Immature natural killer cell (primary cell): ENCODE measurements at regions not wholly inside any gene's neighbourhood (a gene's known extent, or its start where the extent isn't known, plus 50 kb on each side); places are given as distances from the start of the nearest gene placed in this dataset.

Source experiments
- DNase-seq, 3 donors: peaks; one replicate each; pipeline ENCODE4 v3.0.0; 2022; ENCODE audit warnings: mixed read lengths in 1 of 3
- H3K27ac Mint-ChIP-seq, 6 donors: one replicate each; pipeline ENCODE4 v1.8.0; 2020; ENCODE audit warnings: mixed read lengths in 6 of 6, mild to moderate bottlenecking in 5 of 6, inconsistent platforms in 4 of 6, moderate library complexity in 3 of 6
- H3K27me3 Mint-ChIP-seq, 3 donors: one replicate each; pipeline ENCODE4 v1.8.0; 2020 to 2021; ENCODE audit warnings: low read depth in 3 of 3, mild to moderate bottlenecking in 3 of 3, mixed read lengths in 3 of 3, moderate library complexity in 3 of 3, inconsistent platforms in 1 of 3
- H3K36me3 Mint-ChIP-seq, 3 donors: one replicate each; pipeline ENCODE4 v1.8.0; 2020; ENCODE audit warnings: mixed read lengths in 3 of 3, inconsistent platforms in 2 of 3, mild to moderate bottlenecking in 2 of 3
- H3K4me1 Mint-ChIP-seq, 2 donors: one replicate each; pipeline ENCODE4 v1.8.0; 2020; ENCODE audit warnings: inconsistent platforms in 2 of 2, mild to moderate bottlenecking in 2 of 2, mixed read lengths in 2 of 2, moderate library complexity in 1 of 2
- H3K4me3 Mint-ChIP-seq, 5 donors: one replicate each; pipeline ENCODE4 v1.8.0; 2020; ENCODE audit warnings: mild to moderate bottlenecking in 5 of 5, mixed read lengths in 5 of 5, inconsistent platforms in 3 of 5, moderate library complexity in 3 of 5
- H3K9me3 Mint-ChIP-seq, 6 donors: one replicate each; pipeline ENCODE4 v1.8.0; 2020; ENCODE audit warnings: mild to moderate bottlenecking in 6 of 6, mixed read lengths in 6 of 6, inconsistent platforms in 4 of 6, moderate library complexity in 3 of 6

DNA sequence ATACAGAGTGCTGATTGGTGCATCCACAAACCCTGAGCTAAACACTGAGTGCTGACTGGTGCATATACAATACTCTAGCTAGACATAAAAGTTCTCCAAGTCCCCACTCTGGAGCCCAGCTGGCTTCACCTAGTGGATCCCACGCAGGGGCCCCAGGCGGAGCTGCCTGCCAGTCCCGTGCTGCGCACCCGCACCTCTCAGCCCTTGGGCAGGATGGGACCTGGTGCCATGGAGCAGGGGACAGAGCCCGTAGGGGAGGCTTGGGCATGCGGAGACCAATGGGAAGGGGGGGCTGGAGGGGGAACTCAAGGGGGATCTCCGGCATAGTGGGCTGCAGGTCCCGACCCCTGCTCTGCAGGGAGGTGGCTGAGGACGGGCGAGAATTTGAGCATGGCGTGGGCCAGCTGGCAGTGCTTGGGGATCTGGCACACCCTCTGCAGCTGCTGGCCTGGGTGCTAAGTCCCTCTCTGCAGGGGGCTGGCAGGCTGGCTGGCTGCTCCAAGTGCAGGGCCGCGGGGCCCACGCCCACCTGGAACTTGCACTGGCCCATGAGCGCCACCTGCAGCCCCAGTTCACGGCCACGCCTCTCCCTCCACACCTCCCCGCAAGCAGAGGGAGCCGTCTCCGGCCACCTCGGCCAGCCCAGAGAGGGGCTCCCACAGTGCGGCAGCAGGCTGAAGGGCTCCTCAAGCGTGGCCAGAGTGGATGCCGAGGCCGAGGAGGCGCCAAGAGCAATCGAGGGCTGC, 104.9 kb downstream of the NTMT2 start:
- peaks cover 0 to 2% (median 0%) of the 10 kb centered on the region in 3 donors for H3K27me3 Mint-ChIP-seq
- H3K9me3 Mint-ChIP-seq = peaks cover 0 to 4% (median 0%) of the 10 kb centered on the region in 6 donors
- H3K27ac Mint-ChIP-seq = no peak overlapping the region

DNA sequence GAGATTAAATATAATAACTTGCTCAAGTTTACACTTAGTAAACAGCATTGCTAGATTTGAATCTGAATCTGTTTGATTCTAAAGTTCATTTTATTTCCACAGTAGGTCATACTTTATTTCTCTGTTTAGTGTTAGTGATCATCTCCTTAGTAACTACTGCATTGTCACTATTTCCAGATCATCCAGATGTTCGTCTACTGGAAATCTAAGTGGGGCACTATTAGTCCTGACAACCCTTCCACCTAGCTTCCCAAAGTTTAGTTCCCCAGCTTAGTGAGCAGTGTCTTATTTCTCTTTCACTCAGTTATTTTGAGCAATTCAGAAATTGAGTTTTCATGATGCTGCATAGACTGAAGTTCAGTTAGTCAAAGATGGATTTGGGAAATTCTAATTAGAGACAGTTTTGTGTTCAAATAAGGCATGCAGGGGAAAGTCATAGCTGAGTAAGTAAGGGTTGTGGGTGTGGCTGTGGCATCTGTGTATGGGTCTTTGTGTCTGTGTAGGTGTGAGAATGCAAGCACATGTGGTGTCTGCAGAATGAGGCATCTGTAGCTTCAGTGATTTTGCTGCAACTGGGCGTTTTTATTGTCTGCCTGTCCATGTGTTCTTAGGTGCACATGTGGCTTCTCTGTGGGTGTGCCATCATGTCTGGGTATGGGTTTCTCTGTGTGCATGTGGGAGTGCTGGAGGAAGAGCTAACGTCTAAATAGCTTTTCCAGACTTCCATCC, 107.3 kb downstream of the NTMT2 start:
- no peak for DNase-seq
- no peaks in the 10 kb centered on the region for H3K36me3 Mint-ChIP-seq
- no peak overlapping the region for H3K27ac Mint-ChIP-seq
- peaks cover 0 to under 1% (median 0%) of the 10 kb centered on the region in 3 donors for H3K27me3 Mint-ChIP-seq
- H3K9me3 Mint-ChIP-seq = peaks cover 0 to 4% (median 0%) of the 10 kb centered on the region in 6 donors
- H3K4me3 Mint-ChIP-seq = no peak overlapping the region
- no peaks in the 10 kb centered on the region for H3K4me1 Mint-ChIP-seq

More for the DNA sequence above, 104.9 kb downstream of the NTMT2 start:
- Mint-ChIP-seq H3K4me1 (no peaks in the 10 kb centered on the region), H3K4me3 (no peak overlapping the region), H3K36me3 (no peaks in the 10 kb centered on the region)
- no peak for DNase-seq

DNA sequence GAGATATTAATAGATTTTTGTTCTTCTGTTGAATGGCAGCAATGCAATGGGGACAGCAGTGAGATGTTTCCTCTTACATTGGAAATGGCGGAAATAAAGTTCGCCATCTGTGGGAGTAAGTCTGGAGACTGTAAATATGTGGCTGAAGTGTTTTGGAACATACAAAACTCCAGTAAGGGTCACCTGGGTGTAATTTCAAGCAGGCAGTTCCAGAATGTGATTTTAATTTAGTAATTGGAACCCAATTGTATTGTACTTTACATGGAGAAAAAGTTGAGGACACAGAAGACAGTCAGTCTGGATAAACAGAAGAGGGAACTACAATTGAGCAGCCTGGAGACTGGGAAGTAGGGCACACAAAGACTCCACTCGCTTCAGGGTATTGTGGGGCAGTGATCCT, 108.6 kb downstream of the NTMT2 start:
- Mint-ChIP-seq H3K9me3 (peaks cover 0 to 4% (median 2%) of the 10 kb centered on the region in 6 donors), H3K27ac (no peak overlapping the region), H3K36me3 (no peaks in the 10 kb centered on the region), H3K4me3 (no peak overlapping the region), H3K27me3 (peaks cover 0 to 6% (median 0%) of the 10 kb centered on the region in 3 donors), H3K4me1 (no peaks in the 10 kb centered on the region)
- no peak for DNase-seq

DNA sequence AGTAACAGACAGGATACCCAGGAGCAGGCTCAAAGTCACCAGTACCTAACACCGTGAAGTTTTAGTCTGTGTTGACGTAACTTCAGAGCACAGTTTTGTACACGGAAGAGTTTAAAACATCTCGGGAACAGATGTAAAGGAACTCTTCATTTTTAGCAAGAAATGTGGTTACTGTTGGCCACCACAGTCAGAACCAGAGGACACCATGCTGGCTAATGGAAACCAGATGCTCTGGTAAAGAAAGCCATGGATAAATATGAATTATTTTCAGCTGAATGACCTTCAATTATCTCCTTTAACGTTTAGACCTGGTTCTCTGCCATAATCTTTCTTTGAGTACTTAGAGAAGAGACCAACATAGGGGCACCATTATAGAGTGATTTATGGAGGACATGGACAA, 115.9 kb downstream of the NTMT2 start:
- H3K27me3 Mint-ChIP-seq = peaks cover 0 to 6% (median 3%) of the 10 kb centered on the region in 3 donors
- no peak for DNase-seq
- no peak overlapping the region for H3K27ac Mint-ChIP-seq
- H3K4me3 Mint-ChIP-seq = no peak overlapping the region
- H3K9me3 Mint-ChIP-seq = peaks cover 0 to 6% (median 2%) of the 10 kb centered on the region in 6 donors
- H3K36me3 Mint-ChIP-seq = no peaks in the 10 kb centered on the region
- H3K4me1 Mint-ChIP-seq = no peaks in the 10 kb centered on the region

DNA sequence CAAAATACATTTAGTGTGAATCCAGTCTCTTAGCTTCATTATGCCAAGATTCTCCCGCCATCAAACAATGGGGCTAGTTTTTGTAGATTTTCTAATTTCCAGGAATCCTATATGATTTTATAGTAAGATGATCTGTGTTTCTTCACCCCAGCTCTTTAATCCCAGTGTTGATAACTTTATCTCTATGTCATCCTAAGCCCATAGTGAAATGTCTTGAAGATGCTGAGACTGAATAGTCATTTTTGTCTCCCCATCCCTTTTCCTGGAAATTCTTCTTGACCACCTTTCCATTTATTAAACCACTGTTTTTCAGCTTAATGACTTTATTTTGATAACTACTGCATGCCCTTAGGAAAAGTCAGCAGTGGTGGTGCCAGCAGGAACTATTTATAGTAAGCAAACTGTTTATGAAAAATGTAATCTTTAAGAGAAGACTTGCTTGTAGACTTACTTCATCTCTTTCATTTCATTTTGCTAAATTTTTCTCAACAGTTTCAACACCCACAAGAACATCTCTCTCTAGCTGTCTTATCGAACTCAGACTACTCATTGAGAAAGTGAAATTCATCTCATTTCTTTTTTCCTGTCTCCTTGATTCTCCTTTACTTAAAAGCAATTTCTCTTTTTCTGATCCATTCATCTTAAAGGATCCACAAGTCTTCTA, 116.6 kb downstream of the NTMT2 start:
- Mint-ChIP-seq H3K4me3 (no peak overlapping the region), H3K4me1 (no peaks in the 10 kb centered on the region), H3K36me3 (no peaks in the 10 kb centered on the region), H3K27ac (no peak overlapping the region), H3K27me3 (peaks cover 0 to 6% (median 3%) of the 10 kb centered on the region in 3 donors), H3K9me3 (peaks cover 0 to 6% (median 2%) of the 10 kb centered on the region in 6 donors)
- DNase-seq = no peak

DNA sequence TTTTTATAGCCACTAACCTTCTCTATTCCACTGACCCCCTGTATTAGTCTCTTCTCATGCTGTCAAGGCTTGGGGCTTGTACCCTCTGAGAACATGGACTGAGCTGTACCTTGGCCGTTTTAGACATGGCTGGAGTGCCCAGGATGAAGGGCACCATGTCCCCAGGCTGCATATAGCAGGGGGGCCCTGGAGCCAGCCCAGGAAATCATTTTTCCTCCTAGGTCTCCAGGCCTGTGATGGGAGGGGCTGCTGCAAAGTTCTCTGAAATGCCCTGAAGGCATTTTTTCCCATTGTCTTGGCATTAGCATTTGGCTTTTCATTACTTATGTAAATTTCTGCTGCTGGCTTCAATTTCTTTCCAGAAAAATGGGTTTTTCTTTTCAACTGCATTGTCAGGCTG, 119.5 kb downstream of the NTMT2 start:
- H3K4me3 Mint-ChIP-seq = no peak overlapping the region

DNA sequence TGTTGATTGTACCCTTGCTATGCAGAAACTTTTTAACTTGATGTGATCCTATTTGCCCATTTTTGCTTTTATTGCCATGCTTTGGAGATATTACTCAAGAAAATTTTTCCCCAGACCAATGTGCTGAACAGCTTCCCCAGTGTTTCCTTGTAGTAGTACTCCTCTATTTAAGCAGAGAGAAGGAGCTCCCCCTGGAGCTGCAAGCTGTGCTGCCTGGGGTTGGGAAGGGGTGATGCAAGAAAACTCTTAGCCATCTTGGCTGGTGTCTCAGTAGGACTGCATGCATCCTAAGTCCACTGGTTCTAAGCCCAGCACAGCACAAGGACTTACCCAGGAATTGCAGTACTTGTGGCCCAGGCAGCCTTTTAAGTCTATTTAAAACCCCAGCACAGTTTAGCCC, 121.6 kb downstream of the NTMT2 start:
- Mint-ChIP-seq H3K27me3 (peaks cover 0 to 5% (median 3%) of the 10 kb centered on the region in 3 donors), H3K4me1 (no peaks in the 10 kb centered on the region), H3K9me3 (peaks cover 0 to 3% (median 0%) of the 10 kb centered on the region in 6 donors), H3K27ac (no peak overlapping the region), H3K36me3 (no peaks in the 10 kb centered on the region), H3K4me3 (no peak overlapping the region)
- no peak for DNase-seq

More for the DNA sequence above, 119.5 kb downstream of the NTMT2 start:
- Mint-ChIP-seq H3K9me3 (peaks cover 0 to 8% (median 0%) of the 10 kb centered on the region in 6 donors), H3K27me3 (peaks cover 0 to 5% (median 5%) of the 10 kb centered on the region in 3 donors), H3K4me1 (no peaks in the 10 kb centered on the region), H3K27ac (no peak overlapping the region), H3K36me3 (no peaks in the 10 kb centered on the region)
- no peak for DNase-seq

DNA sequence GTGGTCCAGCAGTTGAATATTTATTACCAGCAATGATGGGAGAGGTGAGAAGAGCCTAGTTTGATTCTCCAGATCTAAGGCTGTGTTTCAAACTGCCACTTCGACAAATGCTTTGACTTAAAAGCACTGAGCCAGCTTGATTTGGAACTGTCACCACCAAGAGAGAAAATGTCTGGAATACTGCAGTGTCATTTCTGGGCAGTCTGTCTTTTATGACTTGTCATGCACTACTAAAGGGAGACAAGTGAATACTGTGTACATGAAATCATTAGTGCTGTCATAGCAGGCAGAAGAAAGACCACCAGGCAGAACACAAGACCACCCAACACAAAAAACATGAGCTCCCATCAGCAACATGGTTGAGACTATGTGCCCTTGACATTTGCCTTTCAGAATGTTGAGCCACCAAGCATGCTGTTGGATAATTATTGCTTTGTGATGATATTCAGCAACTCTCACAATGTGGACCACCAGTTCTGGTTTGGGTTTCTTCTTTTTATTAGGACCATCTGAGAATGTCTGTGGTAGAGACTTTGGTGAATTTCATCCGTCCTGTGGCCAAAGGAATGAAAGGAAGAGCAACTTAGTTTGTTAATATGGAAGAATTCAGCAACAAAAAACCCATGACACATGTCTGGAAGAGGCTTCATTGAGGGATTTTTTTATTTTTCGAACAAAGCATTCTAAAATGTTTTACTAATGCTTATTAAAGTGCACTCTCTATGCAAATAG, 125.8 kb downstream of the NTMT2 start:
- H3K36me3 Mint-ChIP-seq = no peaks in the 10 kb centered on the region
- no peak for DNase-seq
- no peaks in the 10 kb centered on the region for H3K4me1 Mint-ChIP-seq
- no peak overlapping the region for H3K27ac Mint-ChIP-seq
- H3K4me3 Mint-ChIP-seq = no peak overlapping the region
- H3K27me3 Mint-ChIP-seq = peaks cover 0 to 7% (median 3%) of the 10 kb centered on the region in 3 donors
- H3K9me3 Mint-ChIP-seq = peaks cover 0 to 1% (median 0%) of the 10 kb centered on the region in 6 donors

DNA sequence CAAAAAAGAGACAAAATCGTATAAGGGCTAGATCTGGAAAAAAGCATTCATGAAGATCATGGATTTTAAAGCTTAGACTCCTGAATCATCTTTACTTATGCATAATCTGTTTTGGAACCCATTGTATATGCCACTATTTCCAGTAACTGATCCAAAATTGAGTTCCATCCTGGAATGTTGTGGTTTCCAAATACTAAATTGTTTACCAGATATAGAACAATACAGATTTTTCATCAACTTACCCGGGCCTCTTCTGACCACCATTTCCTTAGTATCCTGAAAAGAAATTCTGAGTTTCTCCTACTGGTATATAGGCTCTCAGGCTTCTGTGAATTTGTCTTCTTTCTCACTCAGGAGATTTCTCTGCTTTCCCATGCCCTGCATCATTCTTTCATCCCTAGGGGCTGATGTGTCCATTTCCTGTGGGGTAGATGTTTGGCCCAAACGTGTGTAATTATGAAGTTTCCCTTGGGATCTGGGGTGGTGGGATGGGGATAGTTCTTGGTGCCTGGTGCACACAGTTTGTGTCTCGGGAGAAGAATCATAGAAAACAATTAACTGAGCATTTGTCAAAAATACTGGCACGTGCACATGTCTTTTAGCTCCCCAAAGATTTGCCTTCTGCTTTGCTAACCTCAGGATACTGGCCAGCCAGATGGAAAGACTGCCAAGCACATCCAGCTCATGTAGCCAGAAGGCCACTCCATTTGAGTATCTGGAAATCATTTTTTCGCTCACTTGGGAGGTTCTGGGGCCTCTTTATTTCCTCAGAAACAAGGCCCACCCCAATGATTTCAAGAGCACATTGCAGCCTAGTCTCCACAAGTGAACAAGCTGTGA, 127.8 kb downstream of the NTMT2 start:
- Mint-ChIP-seq H3K4me1 (no peaks in the 10 kb centered on the region), H3K9me3 (peaks cover 0 to 6% (median 0%) of the 10 kb centered on the region in 6 donors), H3K27ac (no peak overlapping the region), H3K4me3 (no peak overlapping the region), H3K36me3 (no peaks in the 10 kb centered on the region), H3K27me3 (peaks cover 0 to 7% (median 0%) of the 10 kb centered on the region in 3 donors)
- DNase-seq = no peak

DNA sequence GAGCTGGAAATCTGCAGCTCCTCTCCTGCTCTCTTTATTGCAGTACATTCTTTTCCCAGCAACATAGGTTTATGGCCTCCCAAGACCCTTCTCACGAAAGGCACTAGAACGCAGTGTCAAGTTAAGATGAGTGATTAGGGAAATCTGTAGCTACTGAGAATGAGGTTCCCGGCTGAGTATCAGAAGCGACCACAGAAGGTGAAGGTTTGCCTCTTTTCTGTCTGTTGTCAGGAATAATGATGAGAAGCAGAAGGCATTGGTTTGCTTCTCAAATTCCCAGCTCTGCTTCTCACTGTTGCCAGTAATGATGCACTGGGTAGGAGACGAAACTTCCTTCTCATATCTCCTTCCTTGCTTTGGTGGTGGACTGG, 128.4 kb downstream of the NTMT2 start:
- Mint-ChIP-seq H3K4me1 (no peaks in the 10 kb centered on the region), H3K9me3 (peaks cover 0 to 4% (median 0%) of the 10 kb centered on the region in 6 donors), H3K4me3 (no peak overlapping the region), H3K36me3 (no peaks in the 10 kb centered on the region), H3K27ac (no peak overlapping the region), H3K27me3 (peaks cover 0 to 6% (median 0%) of the 10 kb centered on the region in 3 donors)
- DNase-seq = no peak

DNA sequence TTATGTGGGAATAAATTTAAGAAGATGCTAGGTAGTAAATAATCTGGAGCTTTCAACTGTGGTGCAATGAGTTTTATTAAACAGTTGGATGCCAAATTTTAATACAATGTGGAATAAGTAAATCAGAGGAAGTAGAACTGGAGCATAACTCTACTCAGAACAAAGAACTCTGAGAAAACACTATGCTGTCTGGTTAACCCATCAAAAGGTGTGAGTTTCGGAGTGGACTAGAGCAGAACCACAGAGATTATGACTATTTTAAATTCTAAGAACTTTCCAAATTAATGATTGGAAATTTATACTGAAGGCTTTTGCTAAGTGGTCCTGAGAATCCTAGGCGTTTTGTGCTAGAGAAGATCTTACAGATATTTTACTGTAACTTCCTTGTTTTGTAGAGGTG, 132.2 kb downstream of the NTMT2 start:
- no peaks in the 10 kb centered on the region for H3K36me3 Mint-ChIP-seq
- H3K27me3 Mint-ChIP-seq = peaks cover 0 to 2% (median 0%) of the 10 kb centered on the region in 3 donors
- no peak overlapping the region for H3K4me3 Mint-ChIP-seq
- no peaks in the 10 kb centered on the region for H3K4me1 Mint-ChIP-seq
- DNase-seq = no peak
- no peak overlapping the region for H3K27ac Mint-ChIP-seq
- peaks cover 0 to 4% (median 0%) of the 10 kb centered on the region in 6 donors for H3K9me3 Mint-ChIP-seq

DNA sequence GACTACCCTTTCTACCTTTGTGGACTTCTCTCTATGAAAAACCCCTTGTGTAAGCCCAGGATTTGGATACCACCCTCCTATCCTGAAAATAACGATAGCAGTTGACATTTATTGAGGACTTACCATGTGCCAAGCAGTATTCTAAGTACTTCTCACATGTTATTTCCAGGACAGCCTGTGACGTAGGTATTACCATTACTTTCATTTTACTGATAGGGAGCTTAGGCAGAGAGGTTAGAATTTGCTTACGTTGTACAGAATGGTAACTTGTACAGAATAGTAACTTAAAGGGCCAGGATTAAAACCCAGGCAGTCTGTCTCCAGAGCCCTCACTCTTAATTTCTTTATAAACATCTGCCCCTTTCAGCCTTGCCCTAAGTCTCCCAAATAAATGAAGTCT, 138.3 kb downstream of the NTMT2 start:
- no peak overlapping the region for H3K27ac Mint-ChIP-seq
- no peak for DNase-seq
- no peaks in the 10 kb centered on the region for H3K4me1 Mint-ChIP-seq
- H3K4me3 Mint-ChIP-seq = no peak overlapping the region
- H3K36me3 Mint-ChIP-seq = no peaks in the 10 kb centered on the region
- peaks cover 0 to 2% (median 0%) of the 10 kb centered on the region in 6 donors for H3K9me3 Mint-ChIP-seq
- peaks cover 0 to 4% (median 0%) of the 10 kb centered on the region in 3 donors for H3K27me3 Mint-ChIP-seq

DNA sequence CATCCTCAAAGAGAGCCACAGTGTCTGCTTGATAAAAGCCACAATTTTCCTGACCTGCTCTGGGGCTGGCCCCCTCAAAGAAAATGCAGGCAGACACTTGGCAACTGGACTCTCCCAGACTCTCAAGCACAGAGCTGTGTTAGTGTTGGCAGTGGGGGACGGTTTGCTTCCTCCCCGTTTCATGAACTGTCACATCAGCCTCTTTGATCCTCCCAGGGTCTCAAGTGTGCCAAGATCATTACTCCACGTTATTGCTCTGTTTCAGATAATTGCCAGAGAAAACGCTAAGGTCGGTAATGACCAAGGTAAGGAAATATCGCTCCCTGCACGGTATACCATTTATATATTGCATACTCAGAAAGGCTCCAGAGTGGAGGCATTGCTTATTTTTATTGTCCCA, 138.8 kb downstream of the NTMT2 start:
- Mint-ChIP-seq H3K4me1 (no peaks in the 10 kb centered on the region), H3K27me3 (peaks cover 0 to 4% (median 0%) of the 10 kb centered on the region in 3 donors), H3K9me3 (peaks cover 0 to 2% (median 0%) of the 10 kb centered on the region in 6 donors), H3K36me3 (no peaks in the 10 kb centered on the region), H3K27ac (no peak overlapping the region), H3K4me3 (no peak overlapping the region)
- DNase-seq = no peak
